ENCODE measurements at regions not wholly inside any gene's neighbourhood (a gene's known extent, or its start where the extent isn't known, plus 50 kb on each side); places are given as distances from the start of the nearest gene placed in this dataset.

- TF ChIP-seq, protein P1, sequence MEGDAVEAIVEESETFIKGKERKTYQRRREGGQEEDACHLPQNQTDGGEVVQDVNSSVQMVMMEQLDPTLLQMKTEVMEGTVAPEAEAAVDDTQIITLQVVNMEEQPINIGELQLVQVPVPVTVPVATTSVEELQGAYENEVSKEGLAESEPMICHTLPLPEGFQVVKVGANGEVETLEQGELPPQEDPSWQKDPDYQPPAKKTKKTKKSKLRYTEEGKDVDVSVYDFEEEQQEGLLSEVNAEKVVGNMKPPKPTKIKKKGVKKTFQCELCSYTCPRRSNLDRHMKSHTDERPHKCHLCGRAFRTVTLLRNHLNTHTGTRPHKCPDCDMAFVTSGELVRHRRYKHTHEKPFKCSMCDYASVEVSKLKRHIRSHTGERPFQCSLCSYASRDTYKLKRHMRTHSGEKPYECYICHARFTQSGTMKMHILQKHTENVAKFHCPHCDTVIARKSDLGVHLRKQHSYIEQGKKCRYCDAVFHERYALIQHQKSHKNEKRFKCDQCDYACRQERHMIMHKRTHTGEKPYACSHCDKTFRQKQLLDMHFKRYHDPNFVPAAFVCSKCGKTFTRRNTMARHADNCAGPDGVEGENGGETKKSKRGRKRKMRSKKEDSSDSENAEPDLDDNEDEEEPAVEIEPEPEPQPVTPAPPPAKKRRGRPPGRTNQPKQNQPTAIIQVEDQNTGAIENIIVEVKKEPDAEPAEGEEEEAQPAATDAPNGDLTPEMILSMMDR (IDR thresholded peaks at IDR 0.05 in 4 of 5, conservative IDR thresholded peaks at IDR 0.05 in 1 of 5) = no peak
- no peak for TF ChIP-seq POLR2A (IDR thresholded peaks at IDR 0.05)
Measured at GRCh38 chr5:174242573-174242972, 197.1 kb downstream of the NSG2 start.

Data from gastrocnemius medialis (tissue), 4 donors.